ENCODE measurements at regions not wholly inside any gene's neighbourhood (a gene's known extent, or its start where the extent isn't known, plus 50 kb on each side); places are given as distances from the start of the nearest gene placed in this dataset.

GRCh38 chr12:77686760-77687159, 143.9 kb upstream of the NAV3 start:
- Histone ChIP-seq H3K9ac (ENCODE audit: extremely low read depth, insufficient read length, low read length) (no peak overlapping the region), H2BK15ac (ENCODE audit: low read depth, low read length) (no peak overlapping the region), H3K9me3 (ENCODE audit: control insufficient read depth, low read depth, low read length) (no peaks in the 10 kb centered on the region)

More at GRCh38 chr12:77686760-77687159, 143.9 kb upstream of the NAV3 start:
- Histone ChIP-seq H3K79me2 (ENCODE audit: insufficient read depth, low read length) (no peaks in the 10 kb centered on the region), H2BK120ac (ENCODE audit: low read depth, low read length, poor library complexity, severe bottlenecking) (no peak overlapping the region), H4K91ac (ENCODE audit: insufficient read length, low read depth, low read length) (no peak overlapping the region), H3K4ac (ENCODE audit: low read depth, low read length) (no peak overlapping the region), H2BK5ac (ENCODE audit: insufficient read length, low read length) (no peak overlapping the region), H3T11ph (ENCODE audit: low read length) (no peak overlapping the region), H3K23ac (ENCODE audit: insufficient read length, low read depth, low read length) (no peak overlapping the region), H4K5ac (ENCODE audit: insufficient read length, low read depth, low read length) (no peak overlapping the region), H3K4me2 (ENCODE audit: insufficient read depth, insufficient read length, low read length) (no peak overlapping the region), H3K23me2 (ENCODE audit: insufficient read length, low read depth, low read length, poor library complexity, severe bottlenecking) (no peaks in the 10 kb centered on the region), H3K14ac (ENCODE audit: insufficient read depth, low read length) (no peak overlapping the region), H3K79me1 (ENCODE audit: insufficient read depth, low read depth, low read length, poor library complexity, severe bottlenecking) (no peaks in the 10 kb centered on the region), H3K18ac (ENCODE audit: insufficient read length, low read depth, low read length) (no peak overlapping the region), H3K4me1 (ENCODE audit: insufficient read depth, low read length) (no peaks in the 10 kb centered on the region), H2BK12ac (ENCODE audit: insufficient read length, low read depth, low read length) (no peak overlapping the region), H3K27me3 (ENCODE audit: insufficient read depth, low read length) (no peaks in the 10 kb centered on the region), H4K20me1 (ENCODE audit: control insufficient read depth, insufficient read depth, insufficient read length) (no peaks in the 10 kb centered on the region), H3K56ac (ENCODE audit: insufficient read length, low read depth, low read length) (no peak overlapping the region), H4K8ac (replicated peaks; ENCODE audit: insufficient read length, low read depth, low read length) (no peak overlapping the region), H2AFZ (ENCODE audit: low read length) (no peak overlapping the region), H2AK5ac (ENCODE audit: insufficient read length, low read length) (no peak overlapping the region), H3K27ac (ENCODE audit: insufficient read length, low read depth, low read length) (no peak overlapping the region), H2BK20ac (ENCODE audit: low read depth, low read length, poor library complexity, severe bottlenecking) (no peak overlapping the region)
- H3K27me3 Mint-ChIP-seq (ENCODE audit: low read depth), result no peaks in the 10 kb centered on the region
- no peak overlapping the region for H3K4me3 Mint-ChIP-seq
- H3K9me3 Mint-ChIP-seq, result no peaks in the 10 kb centered on the region
- no CpG with 5 or more reads among the region's 2 CpGs for WGBS (ENCODE audit: extremely low coverage, insufficient read length, low lambda C conversion rate)
- H3K36me3 Mint-ChIP-seq (ENCODE audit: insufficient read depth in 1 of 3, low read depth in 3 of 3), result no peaks in the 10 kb centered on the region
- TF ChIP-seq CTCF (conservative IDR thresholded peaks at IDR 0.05), result peak; percentile 53
- no peak for DNase-seq
- no peaks in the 10 kb centered on the region for H3K4me1 Mint-ChIP-seq
- no peak overlapping the region for H3K27ac Mint-ChIP-seq
